Activated CD4-positive, CD25-positive, alpha-beta regulatory T cell treated with anti-CD3 and anti-CD28 coated beads, Interleukin-2, amount 50 U/mL, for 16 hours (primary cell): ENCODE measurements at regions not wholly inside any gene's neighbourhood (a gene's known extent, or its start where the extent isn't known, plus 50 kb on each side); places are given as distances from the start of the nearest gene placed in this dataset.

Experiments
- DNase-seq: peaks from one replicate; pipeline ENCODE4 v3.0.0-alpha.2; 2020; ENCODE audit warnings: low read depth, low spot score

GRCh38 chr2:126793885-126794613 lies 104.6 kb upstream of the TEX51 start:
- DNase-seq = no peak

DNA sequence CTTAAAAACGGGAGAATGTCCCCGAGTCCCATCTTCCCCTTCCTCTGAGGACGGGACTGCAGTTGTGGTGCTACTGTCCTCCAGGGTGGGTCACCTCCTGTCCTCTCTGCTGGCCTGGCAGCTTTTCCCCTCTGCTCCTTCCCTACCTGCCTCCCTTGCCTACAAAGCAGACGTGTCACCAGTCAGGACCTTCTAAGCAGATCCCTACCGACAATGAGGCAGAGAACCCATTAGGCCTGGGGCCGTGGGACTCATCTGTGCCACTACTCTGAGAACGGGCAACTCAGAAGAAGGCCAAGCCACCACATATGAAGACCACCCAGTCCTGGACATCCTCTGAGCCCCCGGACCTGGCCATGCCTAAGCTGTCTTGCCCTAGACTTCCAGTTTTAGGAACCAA lies 103.0 kb upstream of the TEX51 start:
- no peak for DNase-seq

DNA sequence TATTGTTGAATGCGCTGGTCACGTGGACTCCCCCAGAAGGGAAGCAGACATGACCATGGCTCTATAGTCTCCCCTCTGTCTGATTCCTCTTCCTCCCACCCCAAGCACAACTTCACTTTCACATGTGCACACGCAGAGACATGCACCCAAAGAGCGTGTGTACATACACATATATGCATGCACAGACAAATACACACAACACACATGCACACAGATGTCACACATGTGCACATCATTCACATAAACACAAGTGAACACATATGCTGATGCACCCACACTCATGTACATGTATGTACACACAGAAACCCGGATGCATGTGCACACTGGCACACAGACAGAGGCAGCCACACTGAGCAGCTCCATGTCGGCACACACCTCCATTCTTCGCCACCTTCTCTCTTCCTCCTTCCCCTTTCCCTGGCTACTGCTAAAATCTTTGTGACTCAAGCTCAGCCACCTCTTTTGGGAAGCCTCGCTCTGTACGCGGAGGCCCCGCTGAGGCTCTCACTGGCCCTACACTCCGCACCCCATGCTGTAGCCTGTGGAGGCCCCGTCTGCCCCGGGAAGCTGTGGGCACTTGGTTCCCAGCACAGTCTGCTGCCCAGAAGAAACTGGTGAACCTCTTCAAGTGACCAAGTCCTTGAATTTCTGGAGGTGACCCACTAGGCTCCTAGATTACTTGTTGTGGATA lies 101.6 kb upstream of the TEX51 start:
- no peak for DNase-seq

DNA sequence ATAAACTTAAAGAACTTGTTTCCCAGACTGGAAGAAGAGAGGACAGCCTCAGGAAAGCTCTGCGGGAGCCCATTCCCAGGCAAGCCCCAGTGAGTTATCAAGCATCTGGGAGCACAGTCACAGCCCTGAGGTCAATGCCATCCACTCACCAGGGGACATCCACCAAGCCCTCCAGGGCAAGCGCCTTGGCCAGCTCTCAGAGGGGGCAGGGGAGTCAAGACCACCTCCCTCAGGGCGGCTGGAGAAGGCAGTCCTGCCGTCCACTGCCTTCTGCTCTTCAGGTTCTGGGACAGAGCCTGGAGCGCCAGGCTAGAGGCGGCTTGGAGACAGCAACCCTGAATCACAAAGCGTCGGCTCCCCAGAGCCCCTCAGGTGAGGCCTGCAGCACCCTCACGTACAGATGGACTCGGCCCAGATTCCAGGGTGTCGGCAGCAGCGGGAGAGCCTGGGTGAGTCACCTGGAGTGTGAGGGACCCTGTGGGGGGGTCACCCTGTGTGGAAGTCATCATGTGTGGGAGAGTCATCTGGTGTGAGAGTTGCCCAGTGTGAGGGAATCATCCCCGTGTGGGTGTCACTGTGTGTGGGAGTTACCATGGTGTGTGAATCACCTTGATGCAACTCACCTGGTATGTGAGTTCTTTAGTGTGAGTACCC lies 100.9 kb upstream of the TEX51 start:
- DNase-seq = no peak

DNA sequence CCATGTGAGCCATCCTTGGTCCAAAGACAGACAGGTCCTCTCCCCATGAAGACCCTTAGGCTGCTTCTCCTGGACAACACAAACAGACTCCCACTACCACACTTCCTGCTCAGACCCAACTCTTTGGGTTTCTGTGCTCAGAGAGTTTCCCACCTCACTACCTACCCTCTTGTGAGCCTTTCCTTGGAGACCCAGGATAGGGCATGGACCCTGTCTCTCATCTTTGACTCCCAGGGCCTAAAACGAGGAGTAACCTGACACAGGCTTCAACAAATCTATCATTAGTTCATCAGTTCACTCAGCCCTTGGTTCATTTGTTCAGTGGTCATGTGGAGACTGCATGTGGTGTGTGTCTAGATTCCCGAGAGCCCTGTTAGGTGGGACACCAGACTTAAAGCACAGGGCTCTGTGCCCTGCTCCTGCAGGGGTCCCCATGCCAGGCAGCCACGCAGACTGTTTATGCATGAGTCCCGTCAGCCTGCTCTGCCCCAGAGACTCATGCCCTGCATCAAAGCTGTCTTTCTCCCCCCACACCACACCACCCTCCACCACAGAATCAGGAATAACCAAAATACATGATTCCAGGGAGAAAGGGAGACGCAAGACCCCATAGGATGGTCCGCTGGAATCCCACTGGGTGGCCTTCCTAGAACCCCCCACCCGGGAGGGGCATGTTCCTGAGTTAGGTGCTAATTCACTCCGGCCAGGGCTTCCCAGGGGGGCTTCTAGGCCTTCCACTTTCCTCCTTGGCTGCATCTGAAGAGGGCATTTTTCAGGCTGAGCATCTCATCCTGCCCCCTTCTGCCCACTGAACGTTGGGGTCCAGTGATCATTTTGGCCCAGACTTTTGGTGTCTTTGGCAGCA lies 100.2 kb upstream of the TEX51 start:
- DNase-seq = no peak

DNA sequence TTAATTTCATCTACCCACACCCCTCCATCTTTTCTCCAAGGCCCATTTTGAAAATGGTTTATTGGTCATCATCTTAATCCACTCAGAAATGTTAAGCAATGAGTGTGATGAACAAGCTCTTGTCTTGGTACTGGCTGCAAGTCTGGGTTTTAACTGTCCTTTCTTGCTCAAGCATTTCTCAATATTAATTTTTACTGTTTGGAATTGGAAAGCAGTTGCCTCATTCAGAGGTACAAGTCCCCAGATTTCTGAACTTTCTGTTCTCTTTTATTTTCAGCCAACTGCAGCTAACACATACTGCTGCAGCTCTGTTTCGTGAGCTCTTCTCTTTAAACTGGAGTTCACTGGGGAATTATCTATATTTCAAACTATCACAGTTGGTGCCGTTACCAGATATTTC lies 99.4 kb upstream of the TEX51 start:
- no peak for DNase-seq

GRCh38 chr2:126801473-126801872 lies 97.2 kb upstream of the TEX51 start:
- DNase-seq = no peak

DNA sequence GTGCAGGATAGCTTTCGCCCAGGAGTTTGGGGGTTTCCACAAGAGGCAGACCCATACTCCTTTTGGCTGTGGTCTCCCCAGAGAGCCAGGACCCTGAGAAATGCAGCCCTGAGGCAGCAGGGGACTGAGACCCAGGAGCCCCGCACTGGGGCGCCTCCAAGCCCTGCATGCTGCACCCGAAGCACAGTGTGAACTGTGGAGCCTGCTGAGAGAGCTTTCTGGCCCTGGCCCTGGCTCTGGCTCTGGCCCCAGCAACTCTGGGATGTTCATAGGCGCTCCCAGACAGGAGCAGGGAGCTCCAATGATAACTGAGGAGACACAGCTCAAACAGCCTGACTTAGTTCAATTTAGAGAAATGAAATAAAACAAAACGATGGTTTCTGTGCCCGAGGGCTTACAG lies 96.4 kb upstream of the TEX51 start:
- no peak for DNase-seq

DNA sequence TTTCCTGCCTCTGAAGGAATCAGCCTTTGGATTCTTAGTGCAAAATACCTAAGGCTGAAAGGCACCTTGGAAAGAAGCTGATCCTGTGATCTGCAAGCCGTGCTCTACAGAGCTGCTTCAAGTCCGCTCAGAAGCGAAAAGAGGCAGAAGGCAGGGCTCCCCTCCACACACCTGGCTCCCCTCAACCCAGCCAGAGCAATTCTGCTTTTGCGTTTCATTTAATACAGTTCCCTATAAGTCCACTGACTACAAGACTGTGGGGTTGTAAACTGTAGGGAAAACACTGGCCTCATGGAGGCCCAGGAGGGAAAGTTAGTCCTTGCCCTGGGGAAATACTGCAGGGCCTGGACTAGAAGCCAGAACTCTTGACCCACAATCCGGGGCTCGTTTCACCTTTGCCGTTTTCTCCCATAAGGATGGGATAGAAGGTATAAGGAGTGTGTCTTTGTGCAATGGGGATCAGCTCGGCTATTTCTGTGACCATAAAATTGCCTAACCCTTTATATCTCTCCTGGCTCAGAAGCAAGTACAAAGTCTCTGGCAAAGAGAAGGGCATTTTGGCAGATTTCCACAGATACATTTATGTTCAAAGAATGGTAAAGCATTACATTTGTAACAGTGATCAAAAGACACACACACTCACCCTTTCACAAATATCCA lies 95.8 kb upstream of the TEX51 start:
- DNase-seq = no peak

- no peak for DNase-seq
Observed at GRCh38 chr2:126803434-126803775, 95.3 kb upstream of the TEX51 start.

GRCh38 chr2:126804347-126804746 lies 94.3 kb upstream of the TEX51 start:
- DNase-seq = no peak

- no peak for DNase-seq
Observed at GRCh38 chr2:126808929-126809328, 89.8 kb upstream of the TEX51 start.

DNA sequence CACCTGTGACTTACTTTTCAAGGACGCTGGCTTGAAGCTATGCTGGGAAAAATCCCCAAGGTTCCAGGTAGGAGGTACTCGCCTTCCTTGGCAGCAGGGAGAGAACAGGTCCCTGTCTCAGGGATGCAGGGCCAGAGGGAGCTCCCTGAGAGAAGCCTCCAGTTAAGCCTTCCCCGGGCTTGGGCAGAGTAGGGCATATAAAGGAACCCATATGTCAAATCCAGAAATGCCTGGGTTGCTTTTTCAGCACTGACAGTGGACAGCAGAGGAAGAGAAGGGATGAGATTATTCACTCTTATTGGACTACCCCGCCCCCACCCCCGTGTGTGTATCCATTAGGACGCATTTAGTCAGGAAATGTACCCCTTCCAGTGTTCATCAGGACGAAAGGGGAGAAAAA lies 89.3 kb upstream of the TEX51 start:
- DNase-seq = no peak

DNA sequence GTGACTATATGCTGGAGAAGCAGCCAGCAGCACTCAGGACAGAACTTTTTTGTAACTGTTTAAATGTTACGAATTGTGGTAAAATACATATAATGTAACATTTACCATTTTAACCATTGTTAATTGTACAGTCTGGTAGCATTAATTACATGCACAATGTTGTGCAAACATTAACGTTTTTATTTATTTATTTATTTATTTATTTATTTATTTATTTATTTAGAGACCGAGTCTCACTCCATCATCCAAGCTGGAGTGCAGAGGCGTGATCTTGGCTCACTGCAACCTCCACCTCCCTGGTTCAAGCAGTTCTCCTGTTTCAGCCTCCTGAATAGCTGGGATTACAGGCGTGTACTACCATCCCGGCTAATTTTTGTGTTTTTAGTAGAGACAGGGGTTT lies 88.7 kb upstream of the TEX51 start:
- DNase-seq = no peak

DNA sequence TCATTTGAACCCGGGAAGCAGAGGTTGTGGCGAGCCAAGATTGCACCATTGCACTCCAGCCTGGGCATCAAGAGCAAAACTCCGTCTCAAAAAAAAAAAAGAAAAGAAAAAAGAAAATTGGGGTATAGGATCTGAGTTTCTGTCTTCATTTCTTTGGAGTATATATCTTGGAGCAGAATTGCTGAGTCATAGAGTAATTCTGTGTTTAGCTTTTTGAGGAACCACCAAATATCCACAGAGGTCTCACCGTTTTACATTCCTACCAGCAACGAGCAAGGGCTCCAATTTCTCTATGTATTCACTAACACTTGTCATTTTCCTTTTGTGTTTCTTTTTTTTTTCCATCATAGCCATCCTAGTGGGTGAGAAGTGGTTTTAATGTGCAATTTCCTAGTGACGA lies 87.6 kb upstream of the TEX51 start:
- DNase-seq = no peak

- no peak for DNase-seq
Observed at GRCh38 chr2:126817172-126817571, 81.5 kb upstream of the TEX51 start.

- no peak for DNase-seq
Observed at GRCh38 chr2:126822115-126822514, 76.6 kb upstream of the TEX51 start.

- DNase-seq = no peak
Observed at GRCh38 chr2:126822921-126823320, 75.8 kb upstream of the TEX51 start.

DNA sequence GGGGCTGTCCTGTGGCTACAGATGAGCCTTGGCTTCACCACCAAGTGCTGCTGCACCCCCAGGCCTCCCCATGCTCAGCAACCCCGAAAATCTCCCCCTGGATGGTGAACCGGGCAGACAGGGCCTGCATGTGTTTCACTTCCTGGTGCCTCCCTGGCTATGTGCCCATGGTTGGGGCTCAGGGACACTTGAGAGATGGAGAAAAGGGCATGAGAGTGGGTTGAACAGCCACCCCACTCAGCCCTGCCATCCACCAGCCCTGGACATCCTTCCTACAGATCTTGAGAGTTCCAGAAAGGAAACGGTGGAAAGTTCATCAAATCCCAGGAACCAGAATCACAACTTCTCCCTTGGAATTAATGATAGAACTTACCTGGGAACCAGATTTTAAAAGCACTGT lies 74.7 kb upstream of the TEX51 start:
- no peak for DNase-seq

DNA sequence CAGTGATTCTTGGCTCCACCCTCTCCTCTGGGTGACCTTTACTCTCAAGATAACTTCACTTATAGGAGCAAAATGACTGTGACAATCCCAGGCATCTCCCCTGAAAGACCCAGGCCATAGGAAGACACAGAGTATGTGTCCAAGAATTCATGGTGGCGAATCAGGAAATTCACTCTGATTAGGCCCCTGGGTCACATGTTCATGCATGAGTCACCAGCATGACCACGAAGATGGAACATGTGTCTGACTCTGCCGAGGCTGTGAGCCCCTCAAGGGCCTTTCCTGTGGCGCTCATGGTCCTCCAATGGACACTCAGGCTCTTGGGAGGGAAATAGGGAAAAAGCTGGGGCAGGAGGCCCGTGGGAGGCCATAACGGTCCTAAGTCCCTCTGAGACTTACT lies 74.0 kb upstream of the TEX51 start:
- DNase-seq = no peak

DNA sequence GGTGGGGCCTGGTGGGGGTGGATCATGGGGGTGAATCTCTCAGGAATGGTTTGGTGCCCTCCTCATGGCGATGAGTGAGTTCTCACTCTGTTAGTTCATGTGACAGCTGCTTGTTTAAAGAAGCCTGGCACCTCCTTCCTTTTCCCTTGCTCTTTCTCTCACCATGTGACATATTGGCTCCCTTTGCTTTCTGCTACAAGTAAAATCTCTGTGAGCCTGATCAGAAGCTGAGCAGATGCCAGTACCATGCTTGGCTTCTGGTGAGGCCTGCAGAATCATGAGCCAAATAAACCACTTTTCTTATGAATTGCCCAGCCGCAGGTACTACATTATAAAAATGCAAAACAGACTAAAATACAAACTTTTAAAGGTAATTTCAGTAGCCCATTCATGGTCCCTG lies 73.4 kb upstream of the TEX51 start:
- no peak for DNase-seq

- no peak for DNase-seq
Observed at GRCh38 chr2:126826491-126826890, 72.2 kb upstream of the TEX51 start.
